SU-DHL-6 (cell line): ENCODE measurements at regions not wholly inside any gene's neighbourhood (a gene's known extent, or its start where the extent isn't known, plus 50 kb on each side); places are given as distances from the start of the nearest gene placed in this dataset.

Source experiments
- H2AFZ ChIP-seq: fragments of 200-600 bp; sonication (generic); 2 replicates; pipeline ENCODE4 v1.6.1; 2014; ENCODE audit warnings: low read depth, mild to moderate bottlenecking, moderate library complexity, mixed read lengths, antibody characterized with exemption, low read length; ENCODE audit not compliant: severe bottlenecking
- H3F3A ChIP-seq: fragments of 200-600 bp; shearing (Covaris generic); 2 replicates; pipeline ENCODE4 v1.6.0; 2016; ENCODE audit warnings: antibody characterized with exemption, mild to moderate bottlenecking; ENCODE audit not compliant: insufficient read depth
- H3K27ac ChIP-seq: fragments of 200-600 bp; sonication (generic); 2 replicates; pipeline ENCODE4 v1.5.1; 2016; ENCODE audit warnings: low read depth, mild to moderate bottlenecking, low read length, moderate library complexity, mixed read lengths
- H3K27me3 ChIP-seq: fragments of 200-600 bp; sonication (generic), shearing (Covaris generic); 2 replicates; pipeline ENCODE4 v1.6.0; 2014; ENCODE audit warnings: mild to moderate bottlenecking, low read length
- H3K36me3 ChIP-seq: fragments of 200-600 bp; sonication (generic); 2 replicates; pipeline ENCODE4 v1.6.1; 2014; ENCODE audit warnings: mild to moderate bottlenecking, low read length, mixed read lengths
- H3K4me2 ChIP-seq: fragments of 300-600, 200-600 bp; shearing (Covaris generic), sonication (generic); 2 replicates; pipeline ENCODE4 v1.6.0; 2014; ENCODE audit warnings: low read length, low read depth, mild to moderate bottlenecking; ENCODE audit not compliant: poor library complexity, severe bottlenecking
- H3K4me3 ChIP-seq: fragments of 200-600 bp; sonication (generic); 2 replicates; pipeline ENCODE4 v1.5.1; 2014; ENCODE audit warnings: antibody characterized with exemption, low read length, mild to moderate bottlenecking, mixed read lengths; ENCODE audit not compliant: insufficient read depth, poor library complexity, severe bottlenecking
- H3K79me2 ChIP-seq: fragments of 200-600 bp; sonication (generic); 2 replicates; pipeline ENCODE4 v1.6.1; 2014; ENCODE audit warnings: mild to moderate bottlenecking, low read length, moderate library complexity; ENCODE audit not compliant: insufficient read depth
- H3K9ac ChIP-seq: fragments of 200-600 bp; sonication (generic); 2 replicates; pipeline ENCODE4 v1.7.0; 2014; ENCODE audit warnings: mild to moderate bottlenecking, low read length
- H3K9me2 ChIP-seq: fragments of 200-600 bp; sonication (generic); replicated peaks from 2 replicates; pipeline ENCODE4 v1.6.1; 2014; ENCODE audit warnings: low read length; ENCODE audit not compliant: insufficient read depth
- H3K9me3 ChIP-seq: fragments of 200-600 bp; sonication (generic); 2 replicates; pipeline ENCODE4 v1.6.1; 2014; ENCODE audit warnings: low read length, mixed read lengths; ENCODE audit not compliant: insufficient read depth
- H4K20me1 ChIP-seq: fragments of 200-600 bp; sonication (generic); 2 replicates; pipeline ENCODE4 v1.6.1; 2014; ENCODE audit warnings: low read depth, mild to moderate bottlenecking, antibody characterized with exemption, low read length, moderate library complexity, mixed read lengths
- CTCF ChIP-seq: fragments of 200-600 bp; sonication (generic); IDR thresholded peaks from one replicate; pipeline ENCODE4 v1.5.1; 2017; ENCODE audit warnings: antibody characterized with exemption, mild to moderate bottlenecking, low read length, moderate library complexity; ENCODE audit not compliant: insufficient read depth, poor library complexity, severe bottlenecking
- EZH2phosphoT487 ChIP-seq: fragments of 200-600 bp; sonication (generic), shearing (Covaris generic); conservative IDR thresholded peaks from 2 replicates; pipeline ENCODE4 v1.6.1; 2018; ENCODE audit warnings: mild to moderate bottlenecking, antibody characterized with exemption, low read length, moderate library complexity, mixed read lengths

- Histone ChIP-seq H3K27me3 (no peaks in the 10 kb centered on the region), H3K36me3 (no peaks in the 10 kb centered on the region), H3K27ac (no peak overlapping the region), H2AFZ (no peak overlapping the region), H3K4me2 (no peak overlapping the region), H3K9me2 (no peaks in the 10 kb centered on the region), H3K79me2 (no peaks in the 10 kb centered on the region), H4K20me1 (no peaks in the 10 kb centered on the region), H3K9ac (no peak overlapping the region), H3K9me3 (no peaks in the 10 kb centered on the region), H3K4me3 (no peak overlapping the region), H3F3A (no peaks in the 10 kb centered on the region)
- TF ChIP-seq CTCF (no peak), EZH2phosphoT487 (no peak)
These were observed 103.6 kb upstream of the ZNF536 start for GRCh38 chr19:30268601-30269000.

- Histone ChIP-seq H3K79me2 (no peaks in the 10 kb centered on the region), H3K9me3 (no peaks in the 10 kb centered on the region), H3K4me2 (no peak overlapping the region), H3K27ac (no peak overlapping the region), H3F3A (no peaks in the 10 kb centered on the region), H2AFZ (no peak overlapping the region), H3K27me3 (no peaks in the 10 kb centered on the region), H4K20me1 (no peaks in the 10 kb centered on the region), H3K9me2 (no peaks in the 10 kb centered on the region), H3K9ac (no peak overlapping the region), H3K4me3 (no peak overlapping the region), H3K36me3 (no peaks in the 10 kb centered on the region)
- TF ChIP-seq EZH2phosphoT487 (no peak), CTCF (no peak)
These were observed 102.5 kb upstream of the ZNF536 start for GRCh38 chr19:30269638-30270037.

GRCh38 chr19:30271816-30272215 is 100.4 kb upstream of the ZNF536 start:
- Histone ChIP-seq H4K20me1 (no peaks in the 10 kb centered on the region), H3F3A (no peaks in the 10 kb centered on the region), H2AFZ (no peak overlapping the region), H3K36me3 (no peaks in the 10 kb centered on the region), H3K4me2 (no peak overlapping the region), H3K4me3 (no peak overlapping the region), H3K9me3 (no peaks in the 10 kb centered on the region), H3K9me2 (no peaks in the 10 kb centered on the region), H3K79me2 (no peaks in the 10 kb centered on the region), H3K27ac (no peak overlapping the region), H3K9ac (no peak overlapping the region), H3K27me3 (no peaks in the 10 kb centered on the region)
- TF ChIP-seq EZH2phosphoT487 (no peak), CTCF (no peak)

- TF ChIP-seq EZH2phosphoT487, result no peak
- no peak for TF ChIP-seq CTCF
- H4K20me1 ChIP-seq, result no peaks in the 10 kb centered on the region
- H3K79me2 ChIP-seq, result no peaks in the 10 kb centered on the region
- H3K27ac ChIP-seq, result no peak overlapping the region
- H3K27me3 ChIP-seq, result no peaks in the 10 kb centered on the region
- H2AFZ ChIP-seq, result no peak overlapping the region
- H3K4me3 ChIP-seq, result no peak overlapping the region
- no peaks in the 10 kb centered on the region for H3K9me3 ChIP-seq
- H3K36me3 ChIP-seq, result no peaks in the 10 kb centered on the region
- no peaks in the 10 kb centered on the region for H3K9me2 ChIP-seq
- H3K9ac ChIP-seq, result no peak overlapping the region
- no peaks in the 10 kb centered on the region for H3F3A ChIP-seq
- no peak overlapping the region for H3K4me2 ChIP-seq
These were observed 99.6 kb upstream of the ZNF536 start for GRCh38 chr19:30272554-30272953.
